SU-DHL-6 (cell line): ENCODE measurements at regions not wholly inside any gene's neighbourhood (a gene's known extent, or its start where the extent isn't known, plus 50 kb on each side); places are given as distances from the start of the nearest gene placed in this dataset.

Experiments used
- H2AFZ ChIP-seq: fragments of 200-600 bp; sonication (generic); 2 replicates; pipeline ENCODE4 v1.6.1; 2014; ENCODE audit warnings: low read depth, mild to moderate bottlenecking, moderate library complexity, mixed read lengths, antibody characterized with exemption, low read length; ENCODE audit not compliant: severe bottlenecking
- H3F3A ChIP-seq: fragments of 200-600 bp; shearing (Covaris generic); 2 replicates; pipeline ENCODE4 v1.6.0; 2016; ENCODE audit warnings: antibody characterized with exemption, mild to moderate bottlenecking; ENCODE audit not compliant: insufficient read depth
- H3K27ac ChIP-seq: fragments of 200-600 bp; sonication (generic); 2 replicates; pipeline ENCODE4 v1.5.1; 2016; ENCODE audit warnings: low read depth, mild to moderate bottlenecking, low read length, moderate library complexity, mixed read lengths
- H3K27me3 ChIP-seq: fragments of 200-600 bp; sonication (generic), shearing (Covaris generic); 2 replicates; pipeline ENCODE4 v1.6.0; 2014; ENCODE audit warnings: mild to moderate bottlenecking, low read length
- H3K36me3 ChIP-seq: fragments of 200-600 bp; sonication (generic); 2 replicates; pipeline ENCODE4 v1.6.1; 2014; ENCODE audit warnings: mild to moderate bottlenecking, low read length, mixed read lengths
- H3K4me2 ChIP-seq: fragments of 300-600, 200-600 bp; shearing (Covaris generic), sonication (generic); 2 replicates; pipeline ENCODE4 v1.6.0; 2014; ENCODE audit warnings: low read length, low read depth, mild to moderate bottlenecking; ENCODE audit not compliant: poor library complexity, severe bottlenecking
- H3K4me3 ChIP-seq: fragments of 200-600 bp; sonication (generic); 2 replicates; pipeline ENCODE4 v1.5.1; 2014; ENCODE audit warnings: antibody characterized with exemption, low read length, mild to moderate bottlenecking, mixed read lengths; ENCODE audit not compliant: insufficient read depth, poor library complexity, severe bottlenecking
- H3K79me2 ChIP-seq: fragments of 200-600 bp; sonication (generic); 2 replicates; pipeline ENCODE4 v1.6.1; 2014; ENCODE audit warnings: mild to moderate bottlenecking, low read length, moderate library complexity; ENCODE audit not compliant: insufficient read depth
- H3K9ac ChIP-seq: fragments of 200-600 bp; sonication (generic); 2 replicates; pipeline ENCODE4 v1.7.0; 2014; ENCODE audit warnings: mild to moderate bottlenecking, low read length
- H3K9me2 ChIP-seq: fragments of 200-600 bp; sonication (generic); replicated peaks from 2 replicates; pipeline ENCODE4 v1.6.1; 2014; ENCODE audit warnings: low read length; ENCODE audit not compliant: insufficient read depth
- H3K9me3 ChIP-seq: fragments of 200-600 bp; sonication (generic); 2 replicates; pipeline ENCODE4 v1.6.1; 2014; ENCODE audit warnings: low read length, mixed read lengths; ENCODE audit not compliant: insufficient read depth
- H4K20me1 ChIP-seq: fragments of 200-600 bp; sonication (generic); 2 replicates; pipeline ENCODE4 v1.6.1; 2014; ENCODE audit warnings: low read depth, mild to moderate bottlenecking, antibody characterized with exemption, low read length, moderate library complexity, mixed read lengths
- EZH2phosphoT487 ChIP-seq: fragments of 200-600 bp; sonication (generic), shearing (Covaris generic); conservative IDR thresholded peaks from 2 replicates; pipeline ENCODE4 v1.6.1; 2018; ENCODE audit warnings: mild to moderate bottlenecking, antibody characterized with exemption, low read length, moderate library complexity, mixed read lengths
- TF ChIP-seq, protein P1 (sequence below): fragments of 200-600 bp; sonication (generic); IDR thresholded peaks from one replicate; pipeline ENCODE4 v1.5.1; 2017; ENCODE audit warnings: antibody characterized with exemption, mild to moderate bottlenecking, low read length, moderate library complexity; ENCODE audit not compliant: insufficient read depth, poor library complexity, severe bottlenecking

DNA sequence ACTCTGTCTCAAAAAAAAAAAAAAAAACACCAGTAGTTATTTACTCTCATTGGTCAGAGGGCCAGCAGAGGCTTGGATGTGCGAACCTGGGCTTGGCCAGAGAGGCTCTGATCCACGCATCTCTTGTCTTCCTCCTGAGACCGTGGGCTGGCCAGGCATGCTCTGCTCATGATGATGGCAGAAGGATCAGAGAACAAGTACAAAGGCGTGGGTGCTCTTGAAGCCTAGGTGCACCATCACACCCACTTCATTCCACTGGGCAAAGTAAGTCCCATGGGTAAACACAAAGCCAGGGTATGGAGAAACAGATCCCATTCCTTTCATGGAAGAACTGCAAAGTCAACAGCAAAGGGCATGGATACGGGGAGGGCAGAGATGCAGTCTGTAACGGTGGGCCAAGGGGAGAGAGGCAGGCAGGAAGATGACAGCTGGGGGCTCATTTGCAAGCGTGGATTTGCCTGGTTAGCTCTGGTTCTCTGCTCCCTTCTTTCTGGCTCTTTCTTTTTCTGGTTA is 128.2 kb upstream of the SDK1 start:
- Histone ChIP-seq H3K79me2 (no peaks in the 10 kb centered on the region), H3F3A (no peaks in the 10 kb centered on the region), H3K27me3 (0 out of 2 replicates have a peak, but pooled peaks cover 3% of the 10 kb centered on the region), H3K9me3 (no peaks in the 10 kb centered on the region; the same call in 1 of the 2 replicates), H3K27ac (no peak overlapping the region), H4K20me1 (no peaks in the 10 kb centered on the region), H3K4me3 (no peak overlapping the region), H3K4me2 (no peak overlapping the region), H3K36me3 (no peaks in the 10 kb centered on the region), H3K9ac (no peak overlapping the region), H2AFZ (no peak overlapping the region), H3K9me2 (no peaks in the 10 kb centered on the region)
- TF ChIP-seq, protein P1, sequence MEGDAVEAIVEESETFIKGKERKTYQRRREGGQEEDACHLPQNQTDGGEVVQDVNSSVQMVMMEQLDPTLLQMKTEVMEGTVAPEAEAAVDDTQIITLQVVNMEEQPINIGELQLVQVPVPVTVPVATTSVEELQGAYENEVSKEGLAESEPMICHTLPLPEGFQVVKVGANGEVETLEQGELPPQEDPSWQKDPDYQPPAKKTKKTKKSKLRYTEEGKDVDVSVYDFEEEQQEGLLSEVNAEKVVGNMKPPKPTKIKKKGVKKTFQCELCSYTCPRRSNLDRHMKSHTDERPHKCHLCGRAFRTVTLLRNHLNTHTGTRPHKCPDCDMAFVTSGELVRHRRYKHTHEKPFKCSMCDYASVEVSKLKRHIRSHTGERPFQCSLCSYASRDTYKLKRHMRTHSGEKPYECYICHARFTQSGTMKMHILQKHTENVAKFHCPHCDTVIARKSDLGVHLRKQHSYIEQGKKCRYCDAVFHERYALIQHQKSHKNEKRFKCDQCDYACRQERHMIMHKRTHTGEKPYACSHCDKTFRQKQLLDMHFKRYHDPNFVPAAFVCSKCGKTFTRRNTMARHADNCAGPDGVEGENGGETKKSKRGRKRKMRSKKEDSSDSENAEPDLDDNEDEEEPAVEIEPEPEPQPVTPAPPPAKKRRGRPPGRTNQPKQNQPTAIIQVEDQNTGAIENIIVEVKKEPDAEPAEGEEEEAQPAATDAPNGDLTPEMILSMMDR, result no peak
- no peak for TF ChIP-seq EZH2phosphoT487

DNA sequence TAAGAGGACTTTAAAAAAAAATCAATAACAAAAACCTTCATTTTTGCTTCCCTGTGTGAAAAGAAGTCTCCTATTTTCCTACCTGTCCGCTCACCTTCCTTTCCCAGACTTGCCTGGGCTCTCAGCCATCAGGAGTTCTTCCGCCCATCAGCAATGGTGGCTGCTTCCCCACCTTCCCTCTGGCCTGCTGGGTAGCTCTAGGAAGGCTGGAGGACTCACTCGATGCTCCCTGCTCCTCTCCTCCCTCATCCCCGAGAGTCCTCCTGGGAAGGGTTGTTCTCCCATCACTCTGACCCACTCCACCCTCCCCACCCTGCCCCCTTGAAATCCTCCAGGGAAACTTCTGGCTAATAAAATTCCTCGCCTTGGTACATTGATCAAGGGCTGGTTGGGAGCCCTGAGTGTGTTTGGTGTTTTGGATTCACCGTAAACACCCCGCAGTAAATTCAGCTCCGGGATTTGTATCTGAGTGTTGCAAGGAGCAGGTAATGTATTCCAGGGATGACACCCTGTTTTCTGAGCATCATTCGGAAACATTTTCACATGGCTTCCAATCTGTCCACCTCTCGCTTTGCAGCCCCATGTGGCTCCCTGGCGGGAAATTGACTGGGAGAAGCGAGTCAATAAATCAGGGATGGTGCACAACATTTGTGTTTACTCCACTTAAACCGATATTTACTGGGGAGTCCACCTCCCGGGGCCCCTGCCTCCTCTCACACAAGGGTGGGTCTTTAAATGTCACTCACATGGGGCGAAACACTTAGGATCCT is 126.4 kb upstream of the SDK1 start:
- no peak overlapping the region for H3K4me2 ChIP-seq
- H3F3A ChIP-seq, result no peaks in the 10 kb centered on the region
- no peaks in the 10 kb centered on the region for H3K9me2 ChIP-seq
- H3K36me3 ChIP-seq, result no peaks in the 10 kb centered on the region
- no peaks in the 10 kb centered on the region for H4K20me1 ChIP-seq
- no peaks in the 10 kb centered on the region for H3K79me2 ChIP-seq
- TF ChIP-seq, protein P1, result no peak
- TF ChIP-seq EZH2phosphoT487, result no peak
- no peaks in the 10 kb centered on the region; the same call in 1 of the 2 replicates for H3K9me3 ChIP-seq
- no peak overlapping the region for H3K4me3 ChIP-seq
- H3K9ac ChIP-seq, result no peak overlapping the region
- H3K27ac ChIP-seq, result no peak overlapping the region
- H2AFZ ChIP-seq, result no peak overlapping the region
- H3K27me3 ChIP-seq, result peaks cover 3% of the 10 kb centered on the region; the same call in 1 of the 2 replicates

DNA sequence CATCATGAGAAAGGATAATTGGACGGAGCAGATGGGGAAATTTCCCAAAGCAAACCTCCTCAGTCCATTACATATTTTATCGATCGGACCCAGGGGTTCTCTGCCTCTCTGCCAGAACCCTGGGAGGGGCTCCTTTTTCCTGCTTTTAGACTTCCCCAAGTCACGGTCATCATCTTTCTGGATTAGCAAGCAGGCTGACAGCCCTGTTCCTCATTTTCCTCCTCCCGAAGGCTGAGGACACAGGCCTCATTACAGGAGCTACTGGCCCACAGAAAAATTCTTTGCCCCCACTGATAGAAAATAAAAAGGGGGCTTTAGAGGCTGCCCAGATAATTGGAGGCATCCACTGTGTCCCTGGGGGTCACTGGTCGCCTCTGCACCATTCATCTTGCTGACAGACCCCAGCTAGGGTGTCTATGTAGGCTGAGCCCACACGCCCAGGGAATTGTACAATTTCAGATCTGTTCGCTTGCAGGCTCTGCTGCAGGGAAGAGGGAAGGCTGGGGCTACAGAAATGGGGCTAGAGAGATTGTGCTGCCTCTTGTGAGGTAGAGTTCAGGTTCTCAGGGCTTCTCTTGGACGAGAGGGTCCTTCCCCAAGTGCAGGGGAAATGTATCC is 125.7 kb upstream of the SDK1 start:
- H3K27me3 ChIP-seq, result peaks cover 3% of the 10 kb centered on the region; the same call in 1 of the 2 replicates

More for the DNA sequence above, 125.7 kb upstream of the SDK1 start:
- no peak overlapping the region for H2AFZ ChIP-seq
- no peak overlapping the region for H3K9ac ChIP-seq
- H3K79me2 ChIP-seq, result no peaks in the 10 kb centered on the region
- no peaks in the 10 kb centered on the region for H3K36me3 ChIP-seq
- H3K4me3 ChIP-seq, result no peak overlapping the region
- no peak overlapping the region for H3K27ac ChIP-seq
- no peaks in the 10 kb centered on the region for H3F3A ChIP-seq
- no peak overlapping the region for H3K4me2 ChIP-seq
- H3K9me3 ChIP-seq, result no peaks in the 10 kb centered on the region; the same call in 1 of the 2 replicates
- no peaks in the 10 kb centered on the region for H3K9me2 ChIP-seq
- H4K20me1 ChIP-seq, result no peaks in the 10 kb centered on the region
- TF ChIP-seq, protein P1, result no peak
- TF ChIP-seq EZH2phosphoT487, result no peak
